GM12878 (cell line): ENCODE measurements at regions not wholly inside any gene's neighbourhood (a gene's known extent, or its start where the extent isn't known, plus 50 kb on each side); places are given as distances from the start of the nearest gene placed in this dataset.

Experiments used
- CTCF ChIP-seq, 3 experiments: IDR thresholded peaks in 2 of 3; conservative IDR thresholded peaks in 1 of 3; 2 replicates each; pipeline ENCODE4 v1.5.1; 2011; ENCODE audit warnings: low read depth in 3 of 3, low read length in 3 of 3, mild to moderate bottlenecking in 3 of 3, control low read depth in 2 of 3, moderate library complexity in 2 of 3, inconsistent platforms in 1 of 3, mixed read lengths in 1 of 3; ENCODE audit not compliant: control insufficient read depth in 2 of 3, insufficient read depth in 1 of 3; ENCODE audit errors: extremely low read depth in 1 of 3
- E2F8 ChIP-seq: fragments of 450-650 bp; IDR thresholded peaks from 2 replicates; pipeline ENCODE4 v1.6.1; 2018; ENCODE audit warnings: mild to moderate bottlenecking, low read depth, moderate library complexity; ENCODE audit not compliant: partially characterized antibody
- MTA2 ChIP-seq: fragments of 450-650 bp; IDR thresholded peaks from 2 replicates; pipeline ENCODE4 v1.6.1; 2016; ENCODE audit warnings: low read depth, mild to moderate bottlenecking, moderate library complexity
- POLR2AphosphoS5 ChIP-seq: IDR thresholded peaks from 2 replicates; pipeline ENCODE4 v1.6.1; 2011; ENCODE audit warnings: mild to moderate bottlenecking, low read length, inconsistent platforms
- ZNF24 ChIP-seq: fragments of 450-650 bp; IDR thresholded peaks from 2 replicates; pipeline ENCODE4 v1.6.1; 2017; ENCODE audit warnings: antibody characterized with exemption, mild to moderate bottlenecking

GRCh38 chr16:48965386-48965785, 316.3 kb downstream of the CBLN1 start:
- no peak for TF ChIP-seq E2F8
- TF ChIP-seq MTA2, result no peak
- TF ChIP-seq POLR2AphosphoS5, result no peak
- TF ChIP-seq CTCF (IDR thresholded peaks at IDR 0.05 in 2 of 3, conservative IDR thresholded peaks at IDR 0.05 in 1 of 3; ENCODE audit: control insufficient read depth in 2 of 3, extremely low read depth in 1 of 3, insufficient read depth in 1 of 3, low read depth in 3 of 3, low read length in 3 of 3), result no peak
- TF ChIP-seq ZNF24, result no peak
